Bone marrow (tissue), 2 donors: ENCODE measurements at regions not wholly inside any gene's neighbourhood (a gene's known extent, or its start where the extent isn't known, plus 50 kb on each side); places are given as distances from the start of the nearest gene placed in this dataset.

ENCODE experiments used
- DNase-seq, 2 donors: peaks; one replicate each; lab custom pipeline; 2025; lab: John Stamatoyannopoulos, UW

- DNase-seq, result no peak
These were observed 321.4 kb downstream of the HAPSTR1 start for GRCh38 chr16:9412915-9413264.

- DNase-seq, result no peak
These were observed 324.1 kb downstream of the HAPSTR1 start for GRCh38 chr16:9415545-9415944.

GRCh38 chr16:9417898-9418297 lies 326.5 kb downstream of the HAPSTR1 start:
- no peak for DNase-seq

GRCh38 chr16:9419161-9419560 lies 327.7 kb downstream of the HAPSTR1 start:
- DNase-seq, result no peak

GRCh38 chr16:9422762-9423513 lies 331.5 kb downstream of the HAPSTR1 start:
- DNase-seq, result no peak

- DNase-seq, result no peak
These were observed 333.8 kb downstream of the HAPSTR1 start for GRCh38 chr16:9425236-9425635.

- DNase-seq, result no peak
These were observed 337.0 kb downstream of the HAPSTR1 start for GRCh38 chr16:9428355-9429005.

- DNase-seq, result no peak
These were observed 338.3 kb downstream of the HAPSTR1 start for GRCh38 chr16:9429646-9430330.

- DNase-seq, result no peak
These were observed 343.2 kb downstream of the HAPSTR1 start for GRCh38 chr16:9434659-9435058.

- no peak for DNase-seq
These were observed 344.7 kb downstream of the HAPSTR1 start for GRCh38 chr16:9436175-9436574.

- DNase-seq, result no peak
These were observed 345.7 kb downstream of the HAPSTR1 start for GRCh38 chr16:9437115-9437514.

GRCh38 chr16:9438991-9439390 lies 347.5 kb downstream of the HAPSTR1 start:
- DNase-seq, result no peak

GRCh38 chr16:9441012-9441411 lies 349.6 kb downstream of the HAPSTR1 start:
- DNase-seq, result no peak

GRCh38 chr16:9443864-9444263 lies 352.4 kb downstream of the HAPSTR1 start:
- no peak for DNase-seq

- no peak for DNase-seq
These were observed 355.2 kb downstream of the HAPSTR1 start for GRCh38 chr16:9446471-9447194.

GRCh38 chr16:9447195-9447551 lies 355.7 kb downstream of the HAPSTR1 start:
- no peak for DNase-seq

- no peak for DNase-seq
These were observed 356.3 kb downstream of the HAPSTR1 start for GRCh38 chr16:9447699-9448098.

- no peak for DNase-seq
These were observed 358.2 kb downstream of the HAPSTR1 start for GRCh38 chr16:9449597-9449996.

- no peak for DNase-seq
These were observed 365.8 kb downstream of the HAPSTR1 start for GRCh38 chr16:9457215-9457614.

GRCh38 chr16:9458816-9459215 lies 367.4 kb downstream of the HAPSTR1 start:
- no peak for DNase-seq

GRCh38 chr16:9462984-9463383 lies 371.5 kb downstream of the HAPSTR1 start:
- no peak for DNase-seq

- no peak for DNase-seq
These were observed 372.0 kb downstream of the HAPSTR1 start for GRCh38 chr16:9463461-9463860.

- no peak for DNase-seq
These were observed 373.7 kb downstream of the HAPSTR1 start for GRCh38 chr16:9465161-9465560.
